Motor neuron (in vitro differentiated cells): ENCODE measurements at regions not wholly inside any gene's neighbourhood (a gene's known extent, or its start where the extent isn't known, plus 50 kb on each side); places are given as distances from the start of the nearest gene placed in this dataset.

Experiments used
- ATAC-seq, 8 experiments: fragments of 200-7000 bp; cut with Tn5 transposase; replicated peaks in 6 of 8; 2 replicates each; pipeline ENCODE4 v1.8.0; 2021; ENCODE audit warnings: mild to moderate bottlenecking in 8 of 8, moderate library complexity in 8 of 8
- H3K27ac ChIP-seq, 2 donors: fragments of 250-450 bp; sonication (Bioruptor Pico); 2 replicates each; pipeline ENCODE4 v1.9.0; 2021; ENCODE audit warnings: antibody characterized with exemption in 2 of 2, mild to moderate bottlenecking in 2 of 2, moderate library complexity in 1 of 2
- H3K4me1 ChIP-seq, 2 donors: fragments of 250-450 bp; sonication (Bioruptor Pico); replicated peaks in 1 of 2; 2 replicates each; pipeline ENCODE4 v1.6.1; 2021; ENCODE audit warnings: antibody characterized with exemption in 2 of 2, mild to moderate bottlenecking in 2 of 2, moderate library complexity in 1 of 2
- H3K4me3 ChIP-seq, 5 donors: fragments of 250-450 bp; sonication (Bioruptor Pico); 2 replicates each; pipeline ENCODE4 v1.9.0; 2021; ENCODE audit warnings: antibody characterized with exemption in 5 of 5, mild to moderate bottlenecking in 5 of 5, moderate library complexity in 4 of 5
- WGBS, 10 experiments: fragments of 450-650 bp; shearing (Covaris generic); methylation state at CpG; one replicate each; pipeline ENCODE4 v1.0.0; 2022; 5-methylcytosine and 5-hydroxymethylcytosine counted together
- in situ Hi-C, 9 experiments: fragments of 400-800 bp; cut with MboI; loops; one replicate each; pipeline ENCODE4 v1.15.0; 2021; ENCODE audit warnings: low sequenced_read_pairs in 9 of 9, low pct_unique_long_range_greater_than_20kb in 2 of 9; ENCODE audit not compliant: unreplicated experiment in 9 of 9

DNA sequence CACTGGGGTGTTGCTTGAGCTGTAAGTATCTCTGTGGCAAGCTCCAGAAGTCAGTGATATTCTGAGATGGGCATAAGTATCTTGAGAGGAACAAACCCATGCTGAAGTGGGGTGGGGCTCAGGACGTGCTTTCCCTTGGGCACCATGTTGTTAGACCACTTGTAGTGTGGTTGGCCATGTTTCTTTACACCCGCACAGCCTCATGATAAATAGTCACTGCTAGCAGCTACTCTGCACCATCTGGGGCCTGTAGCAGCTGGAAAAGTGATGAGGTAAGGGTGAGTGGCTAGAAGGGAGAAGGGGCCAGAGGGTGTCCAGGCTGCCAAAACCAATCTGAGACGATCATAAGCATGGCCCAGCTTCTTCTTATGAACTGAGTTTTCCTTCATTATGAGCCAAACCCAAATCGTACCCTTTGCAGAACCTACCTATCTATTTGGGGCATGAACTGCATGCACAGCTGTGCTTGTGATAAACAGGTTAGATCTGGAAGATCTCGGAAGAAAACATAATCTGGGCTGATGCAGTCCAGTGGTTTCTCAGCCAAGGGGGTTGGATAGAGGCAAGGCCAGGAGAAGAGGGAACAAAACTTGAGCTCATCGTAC is 91.9 kb upstream of the IRF2BP2 start:
- Histone ChIP-seq H3K27ac (no peak overlapping the region), H3K4me1 (peaks cover 24 to 26% of the 10 kb centered on the region in 2 donors), H3K4me3 (no peak overlapping the region)
- WGBS, 10 experiments: 47 to 95% (median 83%) methylated on average over 1 to 6 of the region's 6 CpGs; no CpG with 5 or more reads in 2 of the 10 experiments
- in situ Hi-C loops: loop anchor here in 2 of 9 experiments (25.0 kb wide), 2 partner anchors 90 to 385 kb away; partner anchors contain the start of gene IRF2BP2 (in 2 of the 2)
- ATAC-seq: no peak

DNA sequence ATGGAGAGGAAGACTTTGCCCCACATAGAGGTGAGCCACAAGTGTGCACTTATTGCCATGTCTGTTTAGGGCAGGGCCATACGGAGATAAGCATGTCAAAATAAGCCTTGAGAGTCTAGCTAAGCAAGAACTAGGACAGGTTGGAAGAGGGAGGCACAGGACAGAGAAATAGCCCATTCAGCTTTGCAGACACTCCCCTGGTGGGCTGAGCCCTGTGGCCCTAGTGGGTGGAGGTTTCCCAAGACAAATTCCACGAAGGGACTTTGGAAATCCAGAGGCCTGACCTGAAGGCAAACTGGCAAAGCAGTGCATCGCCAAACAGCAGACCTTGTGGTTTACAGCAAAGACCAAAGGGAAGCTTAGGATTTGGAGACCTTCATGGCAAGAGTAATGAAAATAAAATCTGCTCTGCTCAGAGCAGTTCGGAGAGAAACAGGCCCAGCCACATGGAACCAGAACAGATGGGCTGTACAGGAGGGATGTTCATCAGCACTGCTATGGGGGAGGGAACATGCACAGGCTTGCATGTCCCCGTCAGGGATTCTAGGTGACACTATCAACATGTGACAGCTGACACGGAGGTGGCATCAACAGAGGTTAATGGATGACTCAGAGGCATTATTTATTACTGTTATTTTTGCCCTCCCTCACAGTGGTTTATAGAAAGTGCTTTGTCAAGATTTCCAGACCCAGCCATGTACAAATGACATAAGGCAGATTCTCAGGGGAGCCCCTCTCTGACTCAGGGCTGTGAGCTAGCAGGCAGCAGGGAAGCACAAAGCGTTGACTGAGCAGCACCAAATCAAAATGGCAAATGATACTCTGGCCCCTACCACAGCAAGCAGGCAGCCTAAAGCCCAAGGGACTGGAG is 90.1 kb upstream of the IRF2BP2 start:
- H3K27ac ChIP-seq: peak overlapping the region; percentile 74 to 77
- no peak overlapping the region for H3K4me3 ChIP-seq
- ATAC-seq: peak in 7 of 8 experiments; percentile 51 to 98 (median 97)
- H3K4me1 ChIP-seq: peaks cover 24 to 26% of the 10 kb centered on the region in 2 donors
- 27 to 67% (median 53%) methylated on average over 1 to 7 of the region's 7 CpGs; no CpG with 5 or more reads in 2 of the 10 experiments for WGBS, 10 experiments
- in situ Hi-C loops: loop anchor here in 2 of 9 experiments (25.0 kb wide), 2 partner anchors 88 to 387 kb away; partner anchors contain the start of gene IRF2BP2 (in 2 of the 2)

DNA sequence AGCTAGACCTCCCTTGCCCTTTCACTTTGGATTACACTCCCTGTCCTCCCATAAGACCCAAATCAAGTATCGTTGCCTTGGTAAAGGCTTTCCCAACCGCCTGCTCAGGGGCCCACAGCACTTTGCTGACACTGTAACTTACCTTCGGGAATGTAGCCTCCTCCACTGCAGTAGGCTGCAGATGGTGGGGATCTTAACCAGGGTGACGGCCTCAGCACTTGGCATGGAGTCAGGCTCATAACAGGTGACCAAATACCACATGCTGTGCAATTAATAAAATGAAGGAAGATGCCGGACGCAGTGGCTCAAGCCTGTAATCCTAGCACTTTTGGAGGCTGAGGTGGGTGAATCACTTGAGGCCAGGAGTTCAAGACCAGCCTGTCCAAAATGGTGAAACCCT is 88.7 kb upstream of the IRF2BP2 start:
- Histone ChIP-seq H3K4me1 (peaks cover 24 to 26% of the 10 kb centered on the region in 2 donors), H3K4me3 (no peak overlapping the region), H3K27ac (no peak overlapping the region)
- in situ Hi-C loops: no loop called here
- 82 to 100% (median 93%) methylated on average over 1 to 5 of the region's 6 CpGs for WGBS, 10 experiments
- ATAC-seq: no peak

DNA sequence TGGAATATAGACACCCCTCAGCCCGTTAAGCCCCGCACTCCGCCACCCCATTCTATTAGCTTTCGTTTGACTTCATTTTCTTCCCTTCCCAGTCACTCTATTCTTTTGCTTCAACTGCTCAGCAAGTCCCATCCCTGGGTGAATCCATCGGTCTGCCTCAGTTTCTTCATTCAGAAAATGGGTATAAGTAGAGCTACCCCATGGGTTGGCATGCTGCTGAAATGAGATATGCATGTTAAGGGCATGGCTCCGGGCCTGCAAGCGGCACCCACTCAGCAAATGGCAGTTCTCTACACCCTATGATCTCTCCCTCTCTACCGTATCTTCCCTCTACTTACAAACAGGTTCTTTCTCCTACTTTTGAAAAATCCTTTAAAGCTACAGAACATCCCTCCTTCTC is 87.8 kb upstream of the IRF2BP2 start:
- ATAC-seq: no peak
- peaks cover 24 to 29% of the 10 kb centered on the region in 2 donors for H3K4me1 ChIP-seq
- no peak overlapping the region for H3K27ac ChIP-seq
- no peak overlapping the region for H3K4me3 ChIP-seq
- 89 to 100% (median 97%) methylated on average over 1 to 8 of the region's 8 CpGs; no CpG with 5 or more reads in 4 of the 10 experiments for WGBS, 10 experiments
- in situ Hi-C loops: no loop called here

DNA sequence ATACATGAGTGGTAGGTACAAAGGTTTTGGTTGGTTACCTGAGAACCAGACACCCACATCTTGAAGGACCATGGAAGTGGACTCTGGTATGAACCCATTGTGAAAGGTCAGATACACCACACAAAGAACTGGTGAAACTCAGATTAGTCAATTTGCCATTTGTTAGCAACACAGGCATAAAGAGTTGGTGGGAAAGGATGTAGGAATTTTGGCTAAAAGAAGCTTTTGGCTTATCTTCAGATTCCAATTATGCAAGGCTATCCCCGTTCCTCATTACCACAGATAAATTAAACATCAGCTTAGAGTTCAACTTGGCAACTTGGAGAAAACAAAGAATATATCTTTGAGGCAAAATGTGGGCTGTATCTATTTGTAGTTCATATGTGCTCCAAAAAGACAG is 87.0 kb upstream of the IRF2BP2 start:
- no peak overlapping the region for H3K4me3 ChIP-seq
- ATAC-seq: no peak
- in situ Hi-C loops: no loop called here
- no peak overlapping the region for H3K27ac ChIP-seq
- 0 to 100% (median 73%) methylated on average over 1 of the region's 1 CpG; no CpG with 5 or more reads in 2 of the 10 experiments for WGBS, 10 experiments
- peaks cover 24 to 26% of the 10 kb centered on the region in 2 donors for H3K4me1 ChIP-seq

DNA sequence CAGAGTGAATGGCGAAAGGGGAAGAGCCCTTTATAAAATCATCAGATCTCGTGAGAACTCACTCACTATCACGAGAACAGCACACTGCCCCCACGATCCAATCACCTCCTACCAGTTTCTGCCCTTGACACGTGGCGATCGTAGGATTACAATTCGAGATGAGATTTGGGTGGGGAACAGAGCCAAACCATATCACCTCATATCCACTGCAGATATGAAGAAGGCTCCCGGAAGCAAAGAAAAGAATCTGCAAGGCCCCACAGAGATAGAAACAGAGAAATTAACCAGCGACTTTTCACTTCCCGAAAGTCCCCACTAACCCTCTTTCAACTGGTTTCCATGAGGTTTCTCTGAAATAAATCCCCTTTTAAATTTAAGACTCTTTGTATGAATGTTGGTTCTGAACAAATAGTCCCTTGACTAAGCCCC is 86.2 kb upstream of the IRF2BP2 start:
- 70 to 100% (median 85%) methylated on average over 2 to 11 of the region's 11 CpGs; no CpG with 5 or more reads in 3 of the 10 experiments for WGBS, 10 experiments

DNA sequence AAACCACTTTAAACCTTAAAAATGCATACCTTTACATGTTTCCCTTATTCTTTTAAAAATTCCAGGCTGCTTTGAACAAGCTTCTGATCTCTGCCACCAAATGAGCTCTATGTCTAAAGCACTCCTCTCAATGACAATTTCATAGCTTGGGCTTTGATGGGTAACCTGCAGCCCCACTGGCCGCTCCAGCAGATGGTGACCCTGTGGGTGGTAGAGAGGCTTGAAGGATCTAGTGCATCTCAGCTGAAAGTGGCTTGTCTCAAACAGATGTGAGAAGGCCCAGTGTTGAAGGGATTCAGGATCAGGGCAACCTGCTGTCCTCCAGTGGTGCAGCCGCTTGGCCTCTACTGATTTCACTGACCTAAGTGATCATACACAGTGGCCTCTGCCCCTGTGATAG is 84.7 kb upstream of the IRF2BP2 start:
- Histone ChIP-seq H3K4me1 (peaks cover 3 to 6% of the 10 kb centered on the region in 2 donors), H3K27ac (no peak overlapping the region), H3K4me3 (no peak overlapping the region)
- WGBS, 10 experiments: 0 to 100% (median 55%) methylated on average over 1 to 2 of the region's 2 CpGs; no CpG with 5 or more reads in 2 of the 10 experiments
- ATAC-seq: no peak
- in situ Hi-C loops: no loop called here

More for the DNA sequence above, 86.2 kb upstream of the IRF2BP2 start:
- in situ Hi-C loops: no loop called here
- H3K4me3 ChIP-seq: no peak overlapping the region
- ATAC-seq: no peak
- no peak overlapping the region for H3K27ac ChIP-seq
- peaks cover 18 to 20% of the 10 kb centered on the region in 2 donors for H3K4me1 ChIP-seq

DNA sequence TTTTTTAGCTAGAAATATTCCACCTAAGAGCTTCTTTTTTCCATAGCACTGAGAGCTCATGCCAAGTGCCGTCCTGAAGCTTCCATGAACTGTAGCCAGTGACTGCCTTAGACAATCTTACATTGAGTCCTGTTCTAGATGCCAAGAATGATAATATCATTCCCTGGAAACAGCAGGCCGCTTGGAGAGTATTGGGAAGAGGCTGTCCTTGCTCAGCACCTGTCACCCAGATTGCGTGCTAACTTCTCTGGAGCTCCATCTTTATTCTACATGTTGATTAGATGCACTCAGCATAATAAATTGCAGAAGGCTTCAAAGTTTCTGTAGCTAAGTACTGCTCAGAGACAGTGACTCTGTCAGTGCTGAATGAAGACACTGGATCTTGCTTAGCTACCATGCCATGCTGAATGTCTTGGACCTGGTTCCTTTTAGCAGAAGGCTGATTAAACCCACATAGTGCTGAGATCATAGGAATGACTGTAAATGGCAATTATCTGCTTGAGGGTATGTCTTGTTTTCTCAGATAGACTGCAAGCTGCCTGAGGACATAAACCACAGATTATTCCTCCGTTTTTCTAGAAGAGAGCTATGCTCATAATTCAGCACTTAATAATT is 83.1 kb upstream of the IRF2BP2 start:
- WGBS, 10 experiments: 43 to 91% (median 78%) methylated on average over 1 to 4 of the region's 4 CpGs; no CpG with 5 or more reads in 3 of the 10 experiments
- H3K4me1 ChIP-seq: peaks cover 0 to 3% of the 10 kb centered on the region in 2 donors
- H3K27ac ChIP-seq: no peak overlapping the region
- H3K4me3 ChIP-seq: no peak overlapping the region
- in situ Hi-C loops: no loop called here
- peak in 4 of 8 experiments; percentile 28 to 93 (median 66) for ATAC-seq

DNA sequence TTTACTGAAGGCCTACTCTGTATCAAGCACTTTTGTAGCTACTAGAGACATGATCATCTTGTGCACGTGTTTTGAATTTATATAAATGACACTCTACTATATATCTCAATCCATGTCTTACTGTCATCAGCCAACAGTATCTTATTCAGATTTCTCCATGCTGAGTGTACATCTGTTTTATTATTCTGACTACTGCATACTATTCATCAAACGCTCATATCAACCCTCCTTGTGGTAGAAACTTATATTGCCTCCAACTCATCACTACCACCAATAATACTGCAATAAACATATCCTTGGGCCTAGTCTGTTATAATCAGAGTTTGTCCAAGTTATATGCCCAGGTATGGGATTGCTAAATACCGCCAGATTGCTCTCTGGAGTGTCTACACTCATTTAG is 81.6 kb upstream of the IRF2BP2 start:
- Histone ChIP-seq H3K4me1 (peaks cover 0 to 3% of the 10 kb centered on the region in 2 donors), H3K4me3 (no peak overlapping the region), H3K27ac (no peak overlapping the region)
- 0 to 89% (median 75%) methylated on average over 1 to 3 of the region's 3 CpGs for WGBS, 10 experiments
- in situ Hi-C loops: no loop called here
- peak in 3 of 8 experiments; percentile 64 to 86 (median 76) for ATAC-seq

DNA sequence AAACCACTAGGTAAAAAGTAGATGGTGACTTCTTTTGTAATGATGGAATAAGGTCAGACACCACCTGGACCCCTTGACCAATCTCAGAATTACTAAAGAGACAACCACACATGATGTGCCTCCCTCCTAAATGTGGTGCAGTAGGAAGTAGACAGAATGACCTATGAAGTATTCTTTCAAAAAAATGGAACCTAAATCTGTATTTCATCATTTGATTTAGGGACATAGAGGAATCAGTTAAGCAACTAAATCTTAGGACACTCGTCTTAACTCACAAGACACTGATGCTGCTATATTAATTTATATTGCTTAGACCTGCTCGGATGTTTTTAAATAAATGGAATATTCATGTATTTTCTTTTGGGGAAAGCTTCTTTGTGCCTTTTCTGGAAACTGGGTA is 80.9 kb upstream of the IRF2BP2 start:
- Histone ChIP-seq H3K4me1 (peaks cover 0 to 3% of the 10 kb centered on the region in 2 donors), H3K4me3 (no peak overlapping the region), H3K27ac (no peak overlapping the region)
- WGBS, 10 experiments: 56 to 100% (median 91%) methylated on average over 1 to 2 of the region's 2 CpGs; no CpG with 5 or more reads in 1 of the 10 experiments
- in situ Hi-C loops: no loop called here
- no peak for ATAC-seq

DNA sequence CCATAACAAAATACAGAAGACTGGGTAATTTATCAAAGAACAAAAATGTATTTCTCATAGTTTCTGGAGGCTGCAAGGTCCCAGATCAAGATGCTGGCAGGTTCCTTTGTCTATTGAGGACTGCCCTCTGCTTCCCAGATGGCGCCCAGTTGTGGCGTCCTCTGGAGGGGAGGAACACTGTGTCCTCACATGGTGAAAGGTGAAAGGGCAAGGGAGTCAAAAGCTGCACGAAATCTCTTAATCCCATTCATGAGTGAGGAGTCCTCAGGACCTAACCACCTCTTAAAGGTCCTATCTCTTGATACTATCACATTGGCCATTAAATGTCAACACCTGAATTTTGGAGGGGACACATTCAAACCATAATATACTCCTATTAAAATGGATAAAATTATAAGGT is 79.3 kb upstream of the IRF2BP2 start:
- no peak for ATAC-seq
- in situ Hi-C loops: no loop called here
- 11 to 92% (median 80%) methylated on average over 1 to 3 of the region's 3 CpGs; no CpG with 5 or more reads in 2 of the 10 experiments for WGBS, 10 experiments
- no peak overlapping the region for H3K4me3 ChIP-seq
- no peak overlapping the region for H3K27ac ChIP-seq
- H3K4me1 ChIP-seq: peaks cover 0 to 3% of the 10 kb centered on the region in 2 donors

DNA sequence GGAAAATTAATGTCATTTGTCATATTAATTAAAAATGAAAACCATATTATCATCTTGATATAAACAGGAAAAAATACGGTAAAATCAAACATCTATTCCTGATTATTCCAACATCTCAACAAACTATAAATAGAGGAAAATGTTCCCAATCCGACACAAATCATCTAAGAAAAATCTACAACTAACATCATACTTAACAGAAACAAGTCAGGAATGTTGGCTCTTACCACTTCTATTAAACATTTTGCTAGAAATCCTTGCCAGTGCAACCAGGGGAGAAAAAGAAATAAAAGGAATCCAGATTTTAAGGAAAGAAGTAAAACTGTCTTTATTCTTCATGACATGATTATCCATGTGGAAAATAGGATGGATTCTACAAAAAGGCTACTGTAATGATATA is 77.0 kb upstream of the IRF2BP2 start:
- no peak for ATAC-seq
- H3K4me3 ChIP-seq: no peak overlapping the region
- no peaks in the 10 kb centered on the region for H3K4me1 ChIP-seq
- no peak overlapping the region for H3K27ac ChIP-seq
- in situ Hi-C loops: no loop called here
- 11 to 100% (median 85%) methylated on average over 1 to 2 of the region's 2 CpGs for WGBS, 10 experiments

DNA sequence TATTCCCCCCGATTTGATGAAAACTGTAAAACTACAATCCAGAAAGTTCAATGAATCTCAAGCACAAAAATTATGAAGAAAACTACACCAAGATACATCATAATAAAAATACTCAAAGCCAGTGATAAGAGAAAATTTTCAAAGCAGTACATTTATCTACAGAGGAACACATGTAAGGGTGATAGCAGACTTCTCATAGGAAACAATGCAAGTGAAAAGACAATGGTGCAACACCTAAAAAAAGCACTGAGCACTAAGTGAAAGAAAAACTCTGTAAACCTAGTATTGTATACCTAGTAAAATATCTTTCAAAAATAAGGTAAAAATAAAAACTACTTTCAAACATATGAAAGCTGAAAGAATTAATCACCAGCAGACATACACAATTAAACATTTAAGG is 76.1 kb upstream of the IRF2BP2 start:
- 67 to 100% (median 90%) methylated on average over 1 of the region's 1 CpG for WGBS, 10 experiments
- no peak overlapping the region for H3K27ac ChIP-seq
- no peaks in the 10 kb centered on the region for H3K4me1 ChIP-seq
- in situ Hi-C loops: no loop called here
- no peak overlapping the region for H3K4me3 ChIP-seq
- ATAC-seq: no peak
